ENCODE measurements at regions not wholly inside any gene's neighbourhood (a gene's known extent, or its start where the extent isn't known, plus 50 kb on each side); places are given as distances from the start of the nearest gene placed in this dataset.

- TF ChIP-seq CTCF (IDR thresholded peaks at IDR 0.05; ENCODE audit: insufficient read depth, low read length): no peak
- no peak for TF ChIP-seq GABPA (IDR thresholded peaks at IDR 0.05; ENCODE audit: low read depth)
- TF ChIP-seq POLR2AphosphoS5 (IDR thresholded peaks at IDR 0.05; ENCODE audit: low read depth): no peak
Measured at GRCh38 chr3:106839576-106840280, 537.5 kb upstream of the CCDC54 start.

Data from HL-60 (cell line).